Sigmoid colon (tissue), 4 donors: ENCODE measurements at regions not wholly inside any gene's neighbourhood (a gene's known extent, or its start where the extent isn't known, plus 50 kb on each side); places are given as distances from the start of the nearest gene placed in this dataset.

Source experiments
- EP300 ChIP-seq, 4 donors: sonication (generic); formaldehyde crosslinking; IDR thresholded peaks; one replicate each; pipeline ENCODE4 v1.6.1; 2017; ENCODE audit warnings: antibody characterized with exemption in 4 of 4
- POLR2A ChIP-seq, 2 donors: fragments of 450-650 bp; IDR thresholded peaks; one replicate each; pipeline ENCODE4 v1.6.1; 2016; ENCODE audit warnings: antibody characterized with exemption in 2 of 2, mild to moderate bottlenecking in 2 of 2, moderate library complexity in 2 of 2
- POLR2AphosphoS5 ChIP-seq, 4 donors: sonication (generic); formaldehyde crosslinking; IDR thresholded peaks; one replicate each; pipeline ENCODE4 v1.6.1; 2017; ENCODE audit warnings: antibody characterized with exemption in 4 of 4
- TF ChIP-seq, protein P1 (sequence below), 4 experiments: fragments of 450-650 bp in 3 of 4; fragments of 200-600 bp in 1 of 4; IDR thresholded peaks; one replicate each; pipeline ENCODE4 v1.5.1; 2016 to 2019; ENCODE audit warnings: antibody characterized with exemption in 4 of 4, mild to moderate bottlenecking in 3 of 4, moderate library complexity in 2 of 4

DNA sequence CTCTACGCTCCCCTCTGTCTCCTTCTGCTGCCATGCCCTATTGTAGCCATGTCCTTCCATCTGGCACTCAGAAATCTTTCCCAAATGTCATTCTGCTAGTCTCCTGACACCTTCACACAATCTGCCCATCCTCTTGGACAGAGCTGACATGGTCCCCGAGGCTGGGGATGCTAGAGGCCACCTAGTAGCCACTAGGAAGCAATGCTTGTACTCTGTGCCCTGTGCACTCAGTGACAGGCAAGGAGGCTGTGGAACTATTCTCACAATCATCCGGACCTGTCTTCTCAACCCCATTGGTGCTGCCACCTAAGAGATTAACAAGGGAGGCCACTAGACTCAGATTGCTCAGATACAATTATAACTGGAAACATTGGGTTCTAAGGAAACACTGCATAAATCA is 112.6 kb upstream of the TMEM164 start:
- TF ChIP-seq, protein P1, sequence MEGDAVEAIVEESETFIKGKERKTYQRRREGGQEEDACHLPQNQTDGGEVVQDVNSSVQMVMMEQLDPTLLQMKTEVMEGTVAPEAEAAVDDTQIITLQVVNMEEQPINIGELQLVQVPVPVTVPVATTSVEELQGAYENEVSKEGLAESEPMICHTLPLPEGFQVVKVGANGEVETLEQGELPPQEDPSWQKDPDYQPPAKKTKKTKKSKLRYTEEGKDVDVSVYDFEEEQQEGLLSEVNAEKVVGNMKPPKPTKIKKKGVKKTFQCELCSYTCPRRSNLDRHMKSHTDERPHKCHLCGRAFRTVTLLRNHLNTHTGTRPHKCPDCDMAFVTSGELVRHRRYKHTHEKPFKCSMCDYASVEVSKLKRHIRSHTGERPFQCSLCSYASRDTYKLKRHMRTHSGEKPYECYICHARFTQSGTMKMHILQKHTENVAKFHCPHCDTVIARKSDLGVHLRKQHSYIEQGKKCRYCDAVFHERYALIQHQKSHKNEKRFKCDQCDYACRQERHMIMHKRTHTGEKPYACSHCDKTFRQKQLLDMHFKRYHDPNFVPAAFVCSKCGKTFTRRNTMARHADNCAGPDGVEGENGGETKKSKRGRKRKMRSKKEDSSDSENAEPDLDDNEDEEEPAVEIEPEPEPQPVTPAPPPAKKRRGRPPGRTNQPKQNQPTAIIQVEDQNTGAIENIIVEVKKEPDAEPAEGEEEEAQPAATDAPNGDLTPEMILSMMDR (IDR thresholded peaks at IDR 0.05), result no peak
- no peak for TF ChIP-seq EP300 (IDR thresholded peaks at IDR 0.05)
- no peak for TF ChIP-seq POLR2A (IDR thresholded peaks at IDR 0.05)
- TF ChIP-seq POLR2AphosphoS5 (IDR thresholded peaks at IDR 0.05), result no peak
